NCI-H1048 (cell line): ENCODE measurements at regions not wholly inside any gene's neighbourhood (a gene's known extent, or its start where the extent isn't known, plus 50 kb on each side); places are given as distances from the start of the nearest gene placed in this dataset.
"Not testable (repeated sequence)": the region's sequence is repeated elsewhere in the genome, so short reads cannot be mapped to it uniquely, and the experiment has no call there.

Experiments
- DNase-seq: peaks from one replicate; lab custom pipeline; 2025; lab: John Stamatoyannopoulos, UW

- DNase-seq = no peak
Observed at GRCh38 chr13:80726868-80727267, 385.9 kb upstream of the SPRY2 start.

GRCh38 chr13:80721689-80722088, 380.8 kb upstream of the SPRY2 start:
- DNase-seq = no peak

GRCh38 chr13:80718970-80719369, 378.0 kb upstream of the SPRY2 start:
- DNase-seq = no peak

DNA sequence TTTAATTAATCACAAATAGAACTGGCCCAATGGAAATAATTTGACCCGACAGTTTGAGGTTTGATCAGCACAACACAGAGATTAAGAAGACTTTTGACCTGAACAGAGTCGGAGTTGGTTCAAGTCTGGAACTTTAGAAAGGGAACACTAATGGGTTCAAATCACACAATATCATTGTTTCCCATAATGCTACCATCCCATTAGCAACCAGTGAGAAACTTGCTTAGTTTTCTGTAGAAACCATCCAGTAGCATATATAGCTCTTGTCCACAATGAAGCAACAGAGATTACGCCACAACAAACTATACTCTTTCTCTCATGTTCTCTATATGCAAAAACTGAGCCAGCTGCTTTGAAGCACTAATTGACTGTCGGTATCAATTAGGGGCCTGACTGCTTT, 376.9 kb upstream of the SPRY2 start:
- no peak for DNase-seq

- no peak for DNase-seq
Observed at GRCh38 chr13:80716610-80717081, 375.7 kb upstream of the SPRY2 start.

DNA sequence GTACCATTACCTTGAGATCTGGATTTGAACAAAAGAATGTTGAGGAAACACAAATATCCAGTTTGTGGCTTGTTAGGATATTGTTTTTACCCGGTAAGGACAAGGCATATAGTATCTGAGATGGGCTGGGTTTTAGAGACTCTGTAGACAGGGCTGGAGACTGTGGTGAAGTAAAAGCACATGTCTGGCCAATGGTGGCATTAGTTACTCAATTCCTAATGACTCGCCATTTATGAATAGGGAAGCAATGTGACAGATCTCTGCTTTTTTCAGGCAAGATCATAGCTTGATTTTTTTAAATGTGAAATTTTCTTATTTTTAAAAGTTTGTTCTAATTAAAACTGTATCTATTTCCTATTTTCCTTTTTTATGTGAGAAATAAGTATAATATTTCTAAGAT, 371.1 kb upstream of the SPRY2 start:
- no peak for DNase-seq

- DNase-seq = no peak
Observed at GRCh38 chr13:80708791-80709190, 367.9 kb upstream of the SPRY2 start.

DNA sequence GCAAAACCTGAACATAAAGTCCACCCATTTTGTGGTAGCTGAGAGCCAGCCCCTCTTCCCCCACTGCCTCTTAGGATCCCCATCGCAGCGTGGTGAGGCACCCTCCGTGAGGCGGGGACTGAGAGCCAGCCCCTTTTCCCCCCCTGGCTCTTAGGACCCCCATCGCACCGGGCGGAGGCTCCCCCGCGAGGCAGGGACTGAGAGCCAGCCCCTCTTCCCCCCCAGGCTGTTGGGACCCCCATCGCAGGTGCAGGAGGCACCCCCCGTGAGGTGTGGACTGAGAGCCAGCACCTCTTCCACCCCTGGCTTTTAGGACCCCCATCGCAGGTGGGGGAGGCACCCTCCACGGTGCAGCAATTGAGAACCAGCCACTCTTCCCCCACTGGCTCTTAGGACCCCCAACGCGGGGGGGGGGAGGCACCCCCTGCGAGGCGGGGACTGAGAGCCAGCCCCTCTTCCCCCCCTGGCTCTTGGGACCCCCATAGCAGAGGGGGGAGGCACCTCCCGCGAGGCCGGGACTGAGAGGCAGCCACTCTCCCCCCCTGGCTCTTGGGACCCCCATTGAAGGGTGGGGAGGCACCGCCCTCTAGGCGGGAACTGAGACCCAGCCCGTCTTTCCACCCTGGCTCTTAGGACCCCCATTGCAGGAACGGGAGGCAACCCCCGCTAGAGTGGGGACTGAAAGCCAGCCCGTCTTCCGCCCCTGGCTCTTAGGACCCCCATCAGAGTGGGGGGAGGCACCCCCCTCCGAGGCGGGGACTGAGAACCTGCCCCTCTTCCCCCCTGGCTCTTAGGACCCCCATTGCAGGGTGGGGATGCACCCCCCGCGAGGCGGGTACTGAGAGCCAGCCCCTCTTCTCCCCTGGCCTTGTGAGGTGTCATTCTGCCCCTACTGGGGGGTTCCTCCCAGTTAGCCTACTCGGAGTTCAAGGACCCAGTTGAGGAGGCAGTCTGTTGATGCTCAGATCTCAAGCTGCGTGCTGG, 366.4 kb upstream of the SPRY2 start:
- DNase-seq = no peak

GRCh38 chr13:80706164-80706471, 365.2 kb upstream of the SPRY2 start:
- DNase-seq = no peak

DNA sequence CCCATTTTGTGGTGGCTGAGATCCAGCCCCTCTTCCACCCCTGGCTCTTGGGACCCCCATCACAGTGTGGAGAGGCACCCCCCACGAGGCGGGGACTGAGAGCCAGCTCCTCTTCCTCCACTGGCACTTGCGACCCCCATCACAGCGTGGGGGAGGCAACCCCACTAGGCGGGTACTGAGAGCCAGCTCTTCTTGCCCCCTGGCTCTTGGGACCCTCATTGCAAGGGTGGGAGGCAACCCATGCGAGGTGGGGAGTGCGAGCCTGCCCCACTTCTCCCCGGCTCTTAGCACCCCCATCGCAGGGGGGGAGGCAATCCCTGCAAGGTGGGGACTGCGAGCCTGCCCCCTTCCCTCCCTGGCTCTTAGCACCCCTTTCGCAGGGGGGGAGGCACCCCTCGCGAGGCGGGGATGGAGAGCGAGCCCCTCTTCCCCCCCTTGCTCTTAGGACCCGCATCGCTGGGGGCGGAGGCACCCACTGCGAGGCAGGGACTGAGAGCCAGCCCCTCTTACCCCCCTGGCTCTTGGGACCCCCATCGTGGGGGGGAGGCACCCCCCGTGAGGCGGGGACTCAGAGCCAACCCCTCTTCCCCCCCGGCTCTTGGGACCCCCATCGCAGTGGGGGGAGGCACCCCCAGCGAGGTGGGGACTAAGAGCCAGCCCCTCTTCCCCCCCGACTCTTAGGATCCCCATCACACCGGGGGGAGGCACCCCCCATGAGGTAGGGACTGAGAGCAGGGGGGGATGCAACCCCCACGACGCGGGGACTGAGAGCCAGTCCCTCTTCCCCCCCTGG, 364.6 kb upstream of the SPRY2 start:
- no peak for DNase-seq

DNA sequence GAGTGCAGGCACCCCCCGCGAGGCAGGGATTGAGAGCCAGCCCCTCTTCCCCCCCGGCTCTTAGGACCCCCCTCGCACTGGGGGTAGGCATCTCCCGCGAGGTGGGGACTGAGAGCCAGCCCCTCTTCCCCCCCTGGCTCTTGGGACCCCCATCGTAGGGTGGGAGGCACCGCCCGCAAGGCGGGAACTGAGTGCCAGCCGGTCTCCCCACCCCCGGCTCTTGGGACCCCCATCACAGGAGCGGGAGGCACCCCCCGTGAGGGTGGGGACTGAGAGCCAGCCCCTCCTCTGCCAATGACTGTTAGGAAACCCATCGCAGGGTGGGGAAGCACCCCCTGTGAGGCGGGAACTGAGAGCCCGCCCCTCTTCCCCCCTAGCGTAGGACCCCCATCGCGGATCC, 363.4 kb upstream of the SPRY2 start:
- DNase-seq = no peak

DNA sequence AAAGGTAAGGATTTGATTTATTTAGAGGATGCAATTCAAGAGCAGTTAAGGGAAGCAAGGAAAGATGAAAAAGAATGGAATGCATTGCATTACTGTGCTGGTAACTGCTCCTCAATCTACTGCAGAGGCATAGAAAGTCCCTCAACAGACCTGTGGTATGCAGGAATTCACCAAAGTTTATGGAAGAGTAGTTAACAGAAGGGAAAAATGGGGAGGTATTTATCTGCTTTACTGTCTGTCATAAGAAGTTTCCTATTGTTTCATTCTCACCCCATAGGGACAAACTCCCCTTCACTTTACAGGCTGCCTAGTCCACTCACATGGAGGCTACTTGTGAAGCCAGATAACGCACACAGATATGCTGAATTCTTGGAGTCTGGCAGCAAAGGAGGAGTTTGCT, 354.9 kb upstream of the SPRY2 start:
- DNase-seq = no peak

DNA sequence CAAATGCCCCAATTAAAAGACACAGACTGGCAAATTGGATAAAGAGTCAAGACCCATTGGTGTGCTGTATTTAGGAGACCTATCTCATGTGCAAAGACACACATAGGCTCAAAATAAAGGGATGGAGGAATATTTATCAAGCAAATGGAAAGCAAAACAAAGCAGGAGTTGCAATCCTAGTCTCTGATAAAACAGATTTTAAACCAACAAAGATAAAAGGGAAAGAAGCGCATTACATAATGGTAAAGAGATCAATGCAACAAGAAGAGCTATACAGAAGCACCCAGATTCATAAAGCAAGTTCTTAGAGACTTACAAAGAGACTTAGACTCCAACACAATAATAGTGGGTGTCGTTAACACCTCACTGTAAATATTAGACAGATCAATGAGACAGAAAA, 350.9 kb upstream of the SPRY2 start:
- not testable (repeated sequence) for DNase-seq

GRCh38 chr13:80690208-80690607, 349.3 kb upstream of the SPRY2 start:
- DNase-seq = no peak

GRCh38 chr13:80688593-80688992, 347.7 kb upstream of the SPRY2 start:
- no peak for DNase-seq

GRCh38 chr13:80685942-80686341, 345.0 kb upstream of the SPRY2 start:
- no peak for DNase-seq

DNA sequence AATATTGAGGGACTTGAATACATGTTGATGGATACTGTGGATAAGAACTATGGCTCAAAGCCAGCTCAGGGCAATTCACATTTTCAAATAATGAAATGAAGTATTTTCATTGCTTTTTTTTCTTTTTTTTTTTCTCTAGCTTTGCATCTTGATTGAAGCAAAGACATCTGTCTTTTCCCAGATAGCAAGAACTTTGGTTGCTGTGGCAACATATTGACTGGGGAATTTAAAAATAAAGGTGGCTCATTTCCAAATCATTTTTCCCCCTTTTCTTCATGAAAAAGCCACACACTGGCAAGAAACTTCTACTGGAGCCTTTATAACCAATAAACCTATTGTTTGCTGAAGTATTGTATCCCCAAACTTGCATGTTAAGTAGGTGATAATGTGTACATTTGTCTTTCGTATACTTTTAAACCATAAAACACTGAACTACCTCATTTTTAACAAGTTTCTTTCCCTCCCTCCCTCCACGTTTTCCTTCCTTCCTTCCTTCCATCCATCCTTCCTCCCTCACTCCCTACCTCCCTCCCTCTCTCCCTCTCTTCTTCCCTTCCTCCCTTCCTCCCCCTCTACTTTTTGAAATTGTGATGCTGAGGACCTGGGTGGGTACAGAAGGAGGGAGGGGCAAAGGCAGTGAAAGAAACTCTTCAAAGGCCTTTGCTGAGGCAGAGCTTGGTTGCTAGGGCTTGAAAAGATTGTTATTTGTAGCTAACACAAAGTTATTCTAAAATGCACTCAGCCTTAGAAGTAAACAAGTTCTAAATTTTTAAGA, 343.5 kb upstream of the SPRY2 start:
- DNase-seq = no peak

GRCh38 chr13:80680786-80681366, 339.9 kb upstream of the SPRY2 start:
- no peak for DNase-seq

GRCh38 chr13:80679423-80679822, 338.5 kb upstream of the SPRY2 start:
- DNase-seq = no peak

DNA sequence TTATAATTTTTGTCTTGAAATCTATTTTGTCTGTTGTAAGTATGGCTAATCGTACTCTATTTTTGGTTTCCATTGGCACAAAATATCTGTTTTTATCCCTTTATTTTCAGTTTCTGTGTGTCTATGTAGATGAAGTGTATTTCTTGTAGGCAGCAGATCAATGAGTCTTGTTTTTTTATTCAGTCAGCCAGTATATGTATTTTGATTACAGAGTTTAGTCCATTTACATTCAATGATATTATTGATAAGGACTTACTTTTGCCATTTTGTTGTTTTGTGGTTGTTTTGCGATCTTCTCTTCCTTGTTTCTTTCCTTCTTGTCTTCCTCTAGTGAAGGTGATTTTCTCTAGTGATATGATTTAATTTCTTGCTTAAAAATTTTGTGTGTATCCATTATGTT, 336.3 kb upstream of the SPRY2 start:
- no peak for DNase-seq

DNA sequence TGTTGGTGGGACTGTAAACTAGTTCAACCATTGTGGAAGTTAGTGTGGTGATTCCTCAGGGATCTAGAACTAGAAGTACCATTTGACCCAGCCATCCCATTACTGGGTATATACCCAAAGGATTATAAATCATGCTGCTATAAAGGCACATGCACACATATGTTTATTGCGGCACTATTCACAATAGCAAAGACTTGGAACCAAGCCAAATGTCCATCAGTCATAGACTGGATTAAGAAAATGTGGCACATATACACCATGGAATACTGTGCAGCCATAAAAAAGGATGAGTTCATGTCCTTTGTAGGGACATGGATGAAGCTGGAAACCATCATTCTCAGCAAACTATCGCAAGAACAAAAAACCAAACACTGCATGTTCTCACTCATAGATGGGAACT, 334.5 kb upstream of the SPRY2 start:
- DNase-seq = not testable (repeated sequence)

DNA sequence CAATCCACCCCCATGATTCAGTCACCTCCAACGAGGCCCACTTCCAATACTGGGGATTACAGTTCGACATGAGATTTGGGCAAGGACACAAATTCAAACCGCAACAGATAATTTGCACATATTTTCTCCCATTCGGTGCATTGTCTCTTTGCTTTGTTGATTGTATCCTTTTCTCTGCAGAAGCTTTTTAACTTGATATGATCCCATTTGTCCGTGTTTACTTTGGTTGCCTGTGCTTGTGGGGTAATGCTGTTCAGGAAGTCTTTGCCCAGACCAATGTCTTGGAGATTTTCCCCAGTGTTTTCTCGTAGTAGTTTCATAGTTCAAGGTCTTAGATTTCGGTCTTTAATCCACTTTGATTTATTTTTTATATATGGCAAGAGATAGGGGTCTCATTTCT, 330.8 kb upstream of the SPRY2 start:
- no peak for DNase-seq
